Right atrium auricular region (tissue), 2 donors: ENCODE measurements at regions not wholly inside any gene's neighbourhood (a gene's known extent, or its start where the extent isn't known, plus 50 kb on each side); places are given as distances from the start of the nearest gene placed in this dataset.

Source experiments
- DNase-seq: peaks from one replicate; pipeline ENCODE4 v3.0.0-alpha.2; 2019; ENCODE audit warnings: low spot score
- H3K27ac ChIP-seq, 2 donors: fragments of 200-600 bp; sonication (generic); 1 replicate in 1 of 2; 2 replicates in 1 of 2; pipeline ENCODE4 v1.5.1; 2016 to 2019
- H3K27me3 ChIP-seq, 2 donors: fragments of 200-600 bp; sonication (generic); one replicate each; pipeline versions ENCODE4 v1.5.1 to v1.6.0; 2017 to 2019
- H3K36me3 ChIP-seq: fragments of 200-600 bp; sonication (generic); one replicate; pipeline ENCODE4 v1.5.1; 2016
- H3K4me1 ChIP-seq, 2 donors: fragments of 200-600 bp; sonication (generic); one replicate each; pipeline versions ENCODE4 v1.5.1 to v1.6.0; 2017 to 2019
- H3K4me3 ChIP-seq, 2 donors: fragments of 200-600 bp; sonication (generic); 1 replicate in 1 of 2; 2 replicates in 1 of 2; pipeline ENCODE4 v1.5.1; 2017 to 2019; ENCODE audit warnings: mild to moderate bottlenecking in 1 of 2, moderate library complexity in 1 of 2
- H3K9me3 ChIP-seq, 2 donors: fragments of 200-600 bp; sonication (generic); one replicate each; pipeline ENCODE4 v1.5.1; 2019
- TF ChIP-seq, protein P1 (sequence below), 2 donors: fragments of 200-600 bp; sonication (generic); IDR thresholded peaks; one replicate each; pipeline ENCODE4 v1.5.1; 2019; ENCODE audit warnings: antibody characterized with exemption in 2 of 2

DNA sequence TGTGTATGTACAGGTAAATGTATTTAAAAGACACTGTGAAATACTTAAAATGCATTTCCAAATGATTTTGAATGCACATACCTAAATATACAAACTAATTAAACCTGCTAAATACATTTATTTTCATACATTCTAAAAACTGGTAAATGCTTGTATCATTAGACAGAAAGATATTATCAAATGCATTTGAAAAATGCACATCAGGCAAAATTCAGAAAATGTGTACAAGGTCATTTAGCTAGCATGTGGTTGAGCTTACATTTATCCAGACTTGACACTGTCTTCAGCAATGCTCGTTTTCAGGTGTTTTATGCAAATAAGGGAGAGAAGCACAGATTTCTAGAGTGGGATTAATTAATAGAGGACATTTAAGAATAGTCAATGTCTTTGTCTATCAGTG is 374.2 kb downstream of the SUCLG1 start:
- no peak overlapping the region for H3K27ac ChIP-seq
- no peaks in the 10 kb centered on the region for H3K9me3 ChIP-seq
- no peaks in the 10 kb centered on the region for H3K36me3 ChIP-seq
- DNase-seq = no peak
- TF ChIP-seq, protein P1, sequence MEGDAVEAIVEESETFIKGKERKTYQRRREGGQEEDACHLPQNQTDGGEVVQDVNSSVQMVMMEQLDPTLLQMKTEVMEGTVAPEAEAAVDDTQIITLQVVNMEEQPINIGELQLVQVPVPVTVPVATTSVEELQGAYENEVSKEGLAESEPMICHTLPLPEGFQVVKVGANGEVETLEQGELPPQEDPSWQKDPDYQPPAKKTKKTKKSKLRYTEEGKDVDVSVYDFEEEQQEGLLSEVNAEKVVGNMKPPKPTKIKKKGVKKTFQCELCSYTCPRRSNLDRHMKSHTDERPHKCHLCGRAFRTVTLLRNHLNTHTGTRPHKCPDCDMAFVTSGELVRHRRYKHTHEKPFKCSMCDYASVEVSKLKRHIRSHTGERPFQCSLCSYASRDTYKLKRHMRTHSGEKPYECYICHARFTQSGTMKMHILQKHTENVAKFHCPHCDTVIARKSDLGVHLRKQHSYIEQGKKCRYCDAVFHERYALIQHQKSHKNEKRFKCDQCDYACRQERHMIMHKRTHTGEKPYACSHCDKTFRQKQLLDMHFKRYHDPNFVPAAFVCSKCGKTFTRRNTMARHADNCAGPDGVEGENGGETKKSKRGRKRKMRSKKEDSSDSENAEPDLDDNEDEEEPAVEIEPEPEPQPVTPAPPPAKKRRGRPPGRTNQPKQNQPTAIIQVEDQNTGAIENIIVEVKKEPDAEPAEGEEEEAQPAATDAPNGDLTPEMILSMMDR (IDR thresholded peaks at IDR 0.05) = no peak
- H3K4me3 ChIP-seq = no peak overlapping the region
- no peaks in the 10 kb centered on the region for H3K27me3 ChIP-seq
- H3K4me1 ChIP-seq = no peaks in the 10 kb centered on the region

DNA sequence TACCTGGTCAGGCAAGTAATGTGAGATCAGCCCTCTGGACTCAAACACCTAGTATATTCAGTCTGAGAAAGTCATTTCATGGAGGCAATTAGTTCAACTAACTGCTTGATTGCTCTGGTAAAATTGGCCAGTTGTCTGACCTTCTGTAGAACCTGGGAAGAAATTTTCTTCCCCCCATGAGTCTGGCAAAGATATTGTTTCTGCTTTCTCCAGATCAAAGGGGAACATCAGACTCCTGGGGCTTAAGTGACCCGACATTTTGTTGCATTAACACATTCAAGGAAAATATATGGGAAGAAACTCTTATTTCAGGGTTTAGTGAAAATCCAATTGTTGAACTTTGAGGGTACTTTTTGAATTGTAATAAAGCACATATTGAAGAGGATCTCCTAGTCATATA is 375.1 kb downstream of the SUCLG1 start:
- Histone ChIP-seq H3K4me3 (no peak overlapping the region), H3K4me1 (no peaks in the 10 kb centered on the region), H3K27me3 (no peaks in the 10 kb centered on the region), H3K9me3 (no peaks in the 10 kb centered on the region), H3K36me3 (no peaks in the 10 kb centered on the region), H3K27ac (no peak overlapping the region)
- TF ChIP-seq, protein P1 (IDR thresholded peaks at IDR 0.05) = no peak
- DNase-seq = no peak

DNA sequence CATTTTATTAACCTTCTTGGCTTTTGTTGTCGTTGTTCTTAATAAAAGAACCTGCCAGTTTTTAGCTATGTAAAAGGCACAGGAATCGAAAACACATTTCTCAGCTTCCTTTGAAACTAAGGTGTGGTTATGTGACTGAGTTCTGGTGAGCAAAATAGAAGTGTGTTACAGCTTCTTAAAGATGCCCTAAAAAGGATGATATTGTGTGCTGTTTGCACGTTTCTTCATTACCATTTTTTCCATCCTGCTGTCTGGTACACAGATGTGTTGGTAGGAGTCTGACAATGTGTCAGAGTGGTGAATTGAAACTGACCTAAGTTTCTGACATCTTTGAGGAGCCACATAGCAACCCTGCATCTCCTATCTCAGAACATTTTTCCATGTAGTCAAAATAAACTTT is 380.6 kb downstream of the SUCLG1 start:
- Histone ChIP-seq H3K36me3 (no peaks in the 10 kb centered on the region), H3K4me3 (no peak overlapping the region), H3K9me3 (no peaks in the 10 kb centered on the region), H3K27ac (no peak overlapping the region), H3K4me1 (no peaks in the 10 kb centered on the region), H3K27me3 (no peaks in the 10 kb centered on the region)
- no peak for DNase-seq
- TF ChIP-seq, protein P1 (IDR thresholded peaks at IDR 0.05) = no peak

DNA sequence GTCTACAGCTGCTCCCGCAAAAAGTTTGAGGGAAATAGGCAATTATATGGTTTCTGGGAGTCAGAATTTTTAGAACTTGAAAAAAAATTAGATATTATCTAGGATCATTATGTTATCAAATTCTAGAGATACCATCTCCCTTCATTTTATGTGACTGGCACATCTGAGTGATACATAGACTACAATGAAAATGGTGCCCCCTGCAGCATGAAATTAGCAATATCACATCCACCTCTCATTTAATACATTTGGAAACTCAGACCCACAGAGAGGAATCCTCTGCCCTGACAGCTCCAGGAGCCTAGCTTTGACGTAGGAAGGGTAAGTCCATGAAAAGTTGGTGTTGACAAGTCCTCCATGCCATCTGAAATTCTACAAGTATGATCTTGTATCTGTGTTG is 381.6 kb downstream of the SUCLG1 start:
- H3K27me3 ChIP-seq = no peaks in the 10 kb centered on the region
- no peak for DNase-seq
- no peaks in the 10 kb centered on the region for H3K9me3 ChIP-seq
- TF ChIP-seq, protein P1 (IDR thresholded peaks at IDR 0.05) = no peak
- no peaks in the 10 kb centered on the region for H3K4me1 ChIP-seq
- no peaks in the 10 kb centered on the region for H3K36me3 ChIP-seq
- H3K27ac ChIP-seq = no peak overlapping the region
- no peak overlapping the region for H3K4me3 ChIP-seq

DNA sequence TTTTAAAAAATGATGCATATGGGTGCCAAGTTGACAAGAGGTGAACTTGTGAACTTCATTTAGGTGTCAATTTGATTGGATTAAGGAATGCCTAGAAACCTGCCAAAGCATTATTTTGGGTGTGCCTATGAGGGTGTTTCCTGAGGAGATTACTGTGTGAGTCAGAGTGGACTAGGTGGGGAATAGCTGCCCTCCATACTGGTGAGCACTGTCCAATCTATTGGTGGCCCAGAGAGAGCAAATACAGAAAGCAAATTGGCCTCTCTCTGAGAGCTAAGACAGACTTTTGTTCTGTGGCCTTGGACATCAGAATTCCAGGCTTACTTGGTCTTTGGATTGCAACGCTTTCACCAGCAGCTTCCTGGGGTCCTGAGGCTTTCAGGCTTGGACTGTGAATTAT is 388.0 kb downstream of the SUCLG1 start:
- Histone ChIP-seq H3K27ac (no peak overlapping the region), H3K9me3 (no peaks in the 10 kb centered on the region)
- TF ChIP-seq, protein P1 (IDR thresholded peaks at IDR 0.05) = no peak

DNA sequence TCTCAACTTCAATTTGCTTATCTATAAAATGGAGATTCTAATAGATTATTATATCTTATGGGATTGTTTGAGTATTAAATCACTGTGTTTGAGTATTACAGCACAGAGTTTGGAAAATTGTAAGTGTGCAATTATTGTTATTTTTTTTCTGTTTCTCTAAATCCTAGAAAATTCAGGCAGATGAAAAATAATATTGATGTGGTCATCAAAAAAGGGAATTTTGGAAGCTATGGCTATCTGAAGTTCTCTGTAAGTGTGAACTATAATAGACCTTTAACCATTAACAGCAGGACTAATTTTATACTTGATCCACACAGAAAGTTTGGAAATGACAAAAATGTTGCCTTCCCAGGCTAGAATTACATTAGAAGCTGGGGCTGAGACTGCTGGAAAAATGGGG is 393.2 kb downstream of the SUCLG1 start:
- DNase-seq = no peak
- Histone ChIP-seq H3K36me3 (no peaks in the 10 kb centered on the region), H3K27ac (no peak overlapping the region), H3K4me1 (no peaks in the 10 kb centered on the region), H3K27me3 (no peaks in the 10 kb centered on the region), H3K4me3 (no peak overlapping the region), H3K9me3 (no peaks in the 10 kb centered on the region)
- TF ChIP-seq, protein P1 (IDR thresholded peaks at IDR 0.05) = no peak

More for the DNA sequence above, 388.0 kb downstream of the SUCLG1 start:
- Histone ChIP-seq H3K4me1 (no peaks in the 10 kb centered on the region), H3K4me3 (no peak overlapping the region), H3K36me3 (no peaks in the 10 kb centered on the region), H3K27me3 (no peaks in the 10 kb centered on the region)
- no peak for DNase-seq
